B cell (primary cell): ENCODE measurements at regions not wholly inside any gene's neighbourhood (a gene's known extent, or its start where the extent isn't known, plus 50 kb on each side); places are given as distances from the start of the nearest gene placed in this dataset.

ENCODE experiments used
- ATAC-seq: fragments of 200-7000 bp; cut with Tn5 transposase; one replicate; pipeline ENCODE4 v1.10.0; 2021; ENCODE audit warnings: low read depth, mild to moderate bottlenecking, moderate number of reproducible peaks, moderate library complexity
- CTCF ChIA-PET: fragments of 350-600 bp; sonication (Branson Sonifier 250); formaldehyde crosslinking; loops from one replicate; lab custom pipeline; 2021; ENCODE audit warnings: antibody characterized with exemption, inconsistent platforms; lab: Charles Lee
- POLR2A ChIA-PET: fragments of 350-600 bp; sonication (Branson Sonifier 250); formaldehyde crosslinking; loops from one replicate; lab custom pipeline; 2021; ENCODE audit warnings: antibody characterized with exemption; lab: Charles Lee
- DNase-seq: peaks from one replicate; pipeline ENCODE4 v3.0.0; 2013
- H2AFZ ChIP-seq: 2 replicates; pipeline ENCODE4 v1.6.1; 2012; ENCODE audit warnings: mild to moderate bottlenecking, low read depth, low read length; ENCODE audit not compliant: insufficient read depth, poor library complexity, severe bottlenecking
- H3K27ac ChIP-seq, 2 donors: 1 replicate in 1 of 2; 2 replicates in 1 of 2; pipeline ENCODE4 v1.5.1; 2012 to 2013; ENCODE audit warnings: low read length in 2 of 2, mild to moderate bottlenecking in 2 of 2, moderate library complexity in 1 of 2
- H3K27me3 ChIP-seq, 4 experiments: fragments of 200-600 bp in 1 of 4; sonication (generic) in 1 of 4; replicated peaks in 1 of 4; 1 replicate in 2 of 4; 2 replicates in 2 of 4; pipeline versions ENCODE4 v1.6.1 to v1.7.0; 2013 to 2016; ENCODE audit warnings: low read length in 3 of 4, mild to moderate bottlenecking in 2 of 4, mixed read lengths in 1 of 4, moderate library complexity in 1 of 4; ENCODE audit not compliant: insufficient read depth in 4 of 4, control insufficient read depth in 3 of 4; ENCODE audit errors: control extremely low read depth in 1 of 4
- H3K36me3 ChIP-seq, 2 experiments: replicated peaks in 1 of 2; 1 replicate in 1 of 2; 2 replicates in 1 of 2; pipeline versions ENCODE4 v1.6.1 to v1.7.1; 2013; ENCODE audit warnings: low read length in 1 of 2; ENCODE audit not compliant: insufficient read depth in 2 of 2, control insufficient read depth in 1 of 2; ENCODE audit errors: control extremely low read depth in 1 of 2, extremely low read depth in 1 of 2
- H3K4me1 ChIP-seq, 2 donors: fragments of 200-600 bp in 1 of 2; sonication (generic) in 1 of 2; 1 replicate in 1 of 2; 2 replicates in 1 of 2; pipeline versions ENCODE4 v1.5.1 to v1.6.1; 2013 to 2017; ENCODE audit warnings: low read length in 2 of 2; ENCODE audit not compliant: control insufficient read depth in 2 of 2, insufficient read depth in 2 of 2
- H3K4me2 ChIP-seq: replicated peaks from 2 replicates; pipeline ENCODE3; 2012; ENCODE audit warnings: mild to moderate bottlenecking, low read depth, low read length; ENCODE audit not compliant: poor library complexity, severe bottlenecking
- H3K4me3 ChIP-seq, 5 experiments: fragments of 200-600 bp in 1 of 5; sonication (generic) in 1 of 5; 1 replicate in 3 of 5; 2 replicates in 2 of 5; pipeline versions ENCODE4 v1.5.1 to v1.7.0; 2011 to 2016; ENCODE audit warnings: low read length in 4 of 5, mild to moderate bottlenecking in 4 of 5, low read depth in 2 of 5, control low read depth in 1 of 5, moderate library complexity in 1 of 5; ENCODE audit not compliant: insufficient read depth in 1 of 5; ENCODE audit errors: control extremely low read depth in 1 of 5, extremely low read depth in 1 of 5
- H3K79me2 ChIP-seq: fragments of 200-600 bp; sonication (generic); one replicate; pipeline ENCODE4 v1.6.0; 2016; ENCODE audit warnings: low read length; ENCODE audit not compliant: control insufficient read depth, insufficient read depth
- H3K9ac ChIP-seq: fragments of 200-600 bp; sonication (generic); 2 replicates; pipeline ENCODE4 v1.6.1; 2017; ENCODE audit warnings: mild to moderate bottlenecking, low read length, moderate library complexity
- H3K9me3 ChIP-seq, 3 donors: one replicate each; pipeline versions ENCODE4 v1.6.1 to v1.7.1; 2013; ENCODE audit warnings: low read length in 2 of 3; ENCODE audit not compliant: control insufficient read depth in 2 of 3, insufficient read depth in 1 of 3; ENCODE audit errors: control extremely low read depth in 1 of 3
- H4K20me1 ChIP-seq: 2 replicates; pipeline ENCODE4 v1.6.0; 2012; ENCODE audit warnings: mild to moderate bottlenecking, low read length; ENCODE audit not compliant: insufficient read depth, control insufficient read depth, poor library complexity, severe bottlenecking
- H3K27ac Mint-ChIP-seq: one replicate; pipeline ENCODE4 v1.8.0; 2021; ENCODE audit warnings: mixed read lengths
- H3K27me3 Mint-ChIP-seq: one replicate; pipeline ENCODE4 v1.8.0; 2021; ENCODE audit warnings: mixed read lengths
- H3K4me1 Mint-ChIP-seq: one replicate; pipeline ENCODE4 v1.8.0; 2021; ENCODE audit warnings: mixed read lengths
- H3K4me3 Mint-ChIP-seq: one replicate; pipeline ENCODE4 v1.8.0; 2021; ENCODE audit warnings: mixed read lengths
- H3K9me3 Mint-ChIP-seq: one replicate; pipeline ENCODE4 v1.8.0; 2022; ENCODE audit warnings: mixed read lengths; ENCODE audit not compliant: insufficient read depth
- EZH2 ChIP-seq: IDR thresholded peaks from 2 replicates; pipeline ENCODE4 v1.6.1; 2012; ENCODE audit warnings: borderline replicate concordance, low read depth, mild to moderate bottlenecking, moderate library complexity, low read length; ENCODE audit not compliant: insufficient read depth, poor library complexity, severe bottlenecking
- WGBS: methylation state at CpG from one replicate; pipeline ENCODE4 v1.1.5; 2013; ENCODE audit warnings: missing lambda C conversion rate; ENCODE audit not compliant: insufficient coverage; 5-methylcytosine and 5-hydroxymethylcytosine counted together
- intact Hi-C: fragments of 100-400 bp; cut with micrococcal nuclease; formaldehyde crosslinking; loops from one replicate; pipeline ENCODE4 v1.10.0; 2022
- TF ChIP-seq, protein P1 (sequence below): fragments of 200-600 bp; IDR thresholded peaks from one replicate; pipeline ENCODE4 v1.8.0; 2022; ENCODE audit warnings: antibody characterized with exemption, mild to moderate bottlenecking

- ChIA-PET CTCF (no interaction called here), POLR2A (no interaction called here)
- Mint-ChIP-seq H3K4me1 (no peaks in the 10 kb centered on the region), H3K27me3 (peaks cover 4% of the 10 kb centered on the region), H3K4me3 (no peak overlapping the region), H3K27ac (no peak overlapping the region), H3K9me3 (no peaks in the 10 kb centered on the region)
- no peaks in the 10 kb centered on the region for H3K4me1 ChIP-seq
- no peak overlapping the region for H3K27ac ChIP-seq
- H3K79me2 ChIP-seq = no peaks in the 10 kb centered on the region
- no peaks in the 10 kb centered on the region for H3K9me3 ChIP-seq
- no peak for DNase-seq
- no peak for TF ChIP-seq EZH2
- TF ChIP-seq, protein P1, sequence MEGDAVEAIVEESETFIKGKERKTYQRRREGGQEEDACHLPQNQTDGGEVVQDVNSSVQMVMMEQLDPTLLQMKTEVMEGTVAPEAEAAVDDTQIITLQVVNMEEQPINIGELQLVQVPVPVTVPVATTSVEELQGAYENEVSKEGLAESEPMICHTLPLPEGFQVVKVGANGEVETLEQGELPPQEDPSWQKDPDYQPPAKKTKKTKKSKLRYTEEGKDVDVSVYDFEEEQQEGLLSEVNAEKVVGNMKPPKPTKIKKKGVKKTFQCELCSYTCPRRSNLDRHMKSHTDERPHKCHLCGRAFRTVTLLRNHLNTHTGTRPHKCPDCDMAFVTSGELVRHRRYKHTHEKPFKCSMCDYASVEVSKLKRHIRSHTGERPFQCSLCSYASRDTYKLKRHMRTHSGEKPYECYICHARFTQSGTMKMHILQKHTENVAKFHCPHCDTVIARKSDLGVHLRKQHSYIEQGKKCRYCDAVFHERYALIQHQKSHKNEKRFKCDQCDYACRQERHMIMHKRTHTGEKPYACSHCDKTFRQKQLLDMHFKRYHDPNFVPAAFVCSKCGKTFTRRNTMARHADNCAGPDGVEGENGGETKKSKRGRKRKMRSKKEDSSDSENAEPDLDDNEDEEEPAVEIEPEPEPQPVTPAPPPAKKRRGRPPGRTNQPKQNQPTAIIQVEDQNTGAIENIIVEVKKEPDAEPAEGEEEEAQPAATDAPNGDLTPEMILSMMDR = no peak
- no peak overlapping the region for H3K4me3 ChIP-seq
- no peaks in the 10 kb centered on the region for H3K36me3 ChIP-seq
- intact Hi-C loops = no loop called here
- H3K4me2 ChIP-seq = no peak overlapping the region
- H2AFZ ChIP-seq = no peak overlapping the region
- 100% methylated on average over 1 of the region's 5 CpGs for WGBS
- no peak for ATAC-seq
- H3K9ac ChIP-seq = no peak overlapping the region
- H3K27me3 ChIP-seq = no peaks in the 10 kb centered on the region
- H4K20me1 ChIP-seq = no peaks in the 10 kb centered on the region
Observed at GRCh38 chr13:109381546-109382180, 404.7 kb downstream of the IRS2 start.

GRCh38 chr13:109380457-109380856 is 405.9 kb downstream of the IRS2 start:
- no peak for ATAC-seq
- H3K4me1 Mint-ChIP-seq = no peaks in the 10 kb centered on the region
- no peaks in the 10 kb centered on the region for H3K79me2 ChIP-seq
- H3K4me3 Mint-ChIP-seq = no peak overlapping the region
- no peak overlapping the region for H3K27ac Mint-ChIP-seq
- no peaks in the 10 kb centered on the region for H3K9me3 Mint-ChIP-seq
- H3K27me3 ChIP-seq = no peaks in the 10 kb centered on the region
- CTCF ChIA-PET = no interaction called here
- intact Hi-C loops = no loop called here
- TF ChIP-seq, protein P1 = no peak
- TF ChIP-seq EZH2 = no peak
- WGBS = 84% methylated on average over 5 of the region's 7 CpGs
- H2AFZ ChIP-seq = no peak overlapping the region
- H3K4me1 ChIP-seq = no peaks in the 10 kb centered on the region
- H4K20me1 ChIP-seq = no peaks in the 10 kb centered on the region
- peaks cover 4% of the 10 kb centered on the region for H3K27me3 Mint-ChIP-seq
- H3K27ac ChIP-seq = no peak overlapping the region
- H3K4me3 ChIP-seq = no peak overlapping the region
- H3K9ac ChIP-seq = no peak overlapping the region
- POLR2A ChIA-PET = no interaction called here
- no peaks in the 10 kb centered on the region for H3K36me3 ChIP-seq
- no peak for DNase-seq
- H3K9me3 ChIP-seq = no peaks in the 10 kb centered on the region
- no peak overlapping the region for H3K4me2 ChIP-seq
